DND-41 (cell line): ENCODE measurements at regions not wholly inside any gene's neighbourhood (a gene's known extent, or its start where the extent isn't known, plus 50 kb on each side); places are given as distances from the start of the nearest gene placed in this dataset.

Experiments used
- ATAC-seq: fragments of 200-7000 bp; cut with Tn5 transposase; 3 replicates; pipeline ENCODE4 v1.9.1; 2021; ENCODE audit warnings: low read depth; ENCODE audit not compliant: insufficient read depth
- DNase-seq: peaks from one replicate; pipeline ENCODE4 v3.0.0-alpha.2; 2020
- H2AFZ ChIP-seq: 2 replicates; pipeline ENCODE4 v1.6.0; 2012; ENCODE audit warnings: low read depth, low read length
- H3K27ac ChIP-seq: 2 replicates; pipeline ENCODE4 v1.5.1; 2012; ENCODE audit warnings: low read length, inconsistent platforms
- H3K27me3 ChIP-seq: fragments of 200-600 bp; sonication (generic); 2 replicates; pipeline ENCODE4 v1.6.0; 2012; ENCODE audit warnings: low read length, mild to moderate bottlenecking, inconsistent platforms; ENCODE audit not compliant: insufficient read depth, poor library complexity
- H3K36me3 ChIP-seq: 2 replicates; pipeline ENCODE4 v1.5.1; 2012; ENCODE audit warnings: low read length, inconsistent platforms; ENCODE audit not compliant: insufficient read depth
- H3K4me1 ChIP-seq: 2 replicates; pipeline ENCODE4 v1.5.1; 2012; ENCODE audit warnings: mild to moderate bottlenecking, low read length; ENCODE audit not compliant: insufficient read depth
- H3K4me2 ChIP-seq: 2 replicates; pipeline ENCODE4 v1.6.0; 2012; ENCODE audit warnings: mild to moderate bottlenecking, moderate library complexity, low read length, inconsistent platforms; ENCODE audit not compliant: insufficient read depth
- H3K4me3 ChIP-seq, 2 experiments: fragments of 200-600 bp in 1 of 2; shearing (Covaris generic) in 1 of 2; 2 replicates each; pipeline ENCODE4 v1.5.1; 2012 to 2016; ENCODE audit warnings: inconsistent platforms in 2 of 2, low read length in 2 of 2, mild to moderate bottlenecking in 2 of 2, low read depth in 1 of 2, moderate library complexity in 1 of 2
- H3K79me2 ChIP-seq: 2 replicates; pipeline ENCODE4 v1.6.0; 2012; ENCODE audit warnings: low read length, inconsistent platforms; ENCODE audit not compliant: insufficient read depth
- H3K9ac ChIP-seq: 2 replicates; pipeline ENCODE4 v1.6.0; 2012; ENCODE audit warnings: low read depth, mild to moderate bottlenecking, inconsistent platforms, low read length, moderate library complexity
- H3K9me3 ChIP-seq: 2 replicates; pipeline ENCODE4 v1.5.1; 2012; ENCODE audit warnings: low read length, moderate library complexity, mild to moderate bottlenecking, inconsistent platforms; ENCODE audit not compliant: insufficient read depth, severe bottlenecking
- H4K20me1 ChIP-seq: 2 replicates; pipeline ENCODE4 v1.6.0; 2012; ENCODE audit warnings: low read length; ENCODE audit not compliant: insufficient read depth
- EZH2 ChIP-seq: IDR thresholded peaks from 3 replicates; pipeline ENCODE4 v1.6.1; 2012; ENCODE audit warnings: borderline replicate concordance, low read depth, mild to moderate bottlenecking, moderate library complexity, low read length, inconsistent platforms; ENCODE audit not compliant: severe bottlenecking
- TF ChIP-seq, protein P1 (sequence below): IDR thresholded peaks from 2 replicates; pipeline ENCODE4 v1.5.1; 2012; ENCODE audit warnings: borderline replicate concordance, low read length, moderate library complexity, mild to moderate bottlenecking; ENCODE audit not compliant: poor library complexity, severe bottlenecking; ENCODE audit errors: extremely low read depth

DNA sequence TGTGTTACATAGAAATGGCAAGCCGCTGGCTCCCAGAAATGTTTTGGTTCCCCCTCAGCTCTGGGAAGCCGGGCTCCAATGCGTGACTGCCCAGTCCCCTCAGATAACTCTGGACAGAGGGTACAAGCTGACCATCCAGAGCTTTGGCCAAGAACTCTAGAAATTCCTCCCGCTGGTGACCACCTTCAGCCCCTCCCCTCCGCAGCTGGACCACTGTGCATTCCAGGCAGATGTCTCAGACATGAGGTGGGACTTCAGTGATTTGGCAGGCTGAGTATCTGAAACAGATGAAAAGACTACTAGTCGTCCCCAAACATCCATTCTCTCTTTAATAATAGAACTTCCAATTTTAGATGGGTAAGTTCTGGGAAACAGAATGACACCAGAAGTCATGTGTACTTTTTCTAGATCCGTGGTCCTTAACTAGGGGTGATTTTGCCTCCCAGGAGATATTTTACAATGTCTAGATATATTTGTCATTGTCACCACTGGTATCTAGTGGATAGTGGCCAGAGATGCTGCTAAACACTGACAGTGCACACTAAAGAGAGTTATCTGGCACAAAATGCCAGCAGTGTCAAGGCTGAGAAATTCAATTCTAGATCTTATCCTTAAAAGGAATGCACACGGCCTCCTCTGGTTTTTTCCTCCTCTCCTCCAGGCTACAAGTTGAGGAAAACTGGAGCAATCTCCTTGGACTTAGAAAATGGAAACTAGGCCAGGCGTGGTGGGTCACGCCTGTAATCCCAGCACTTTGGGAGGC lies 294.3 kb downstream of the SRBD1 start:
- Histone ChIP-seq H2AFZ (no peak overlapping the region), H3K4me3 (no peak overlapping the region), H3K4me2 (no peak overlapping the region), H3K4me1 (no peaks in the 10 kb centered on the region), H3K79me2 (no peaks in the 10 kb centered on the region), H3K27ac (no peak overlapping the region), H3K9ac (no peak overlapping the region), H3K27me3 (no peaks in the 10 kb centered on the region), H3K36me3 (no peaks in the 10 kb centered on the region), H4K20me1 (no peaks in the 10 kb centered on the region), H3K9me3 (peaks cover 5% of the 10 kb centered on the region)
- TF ChIP-seq, protein P1, sequence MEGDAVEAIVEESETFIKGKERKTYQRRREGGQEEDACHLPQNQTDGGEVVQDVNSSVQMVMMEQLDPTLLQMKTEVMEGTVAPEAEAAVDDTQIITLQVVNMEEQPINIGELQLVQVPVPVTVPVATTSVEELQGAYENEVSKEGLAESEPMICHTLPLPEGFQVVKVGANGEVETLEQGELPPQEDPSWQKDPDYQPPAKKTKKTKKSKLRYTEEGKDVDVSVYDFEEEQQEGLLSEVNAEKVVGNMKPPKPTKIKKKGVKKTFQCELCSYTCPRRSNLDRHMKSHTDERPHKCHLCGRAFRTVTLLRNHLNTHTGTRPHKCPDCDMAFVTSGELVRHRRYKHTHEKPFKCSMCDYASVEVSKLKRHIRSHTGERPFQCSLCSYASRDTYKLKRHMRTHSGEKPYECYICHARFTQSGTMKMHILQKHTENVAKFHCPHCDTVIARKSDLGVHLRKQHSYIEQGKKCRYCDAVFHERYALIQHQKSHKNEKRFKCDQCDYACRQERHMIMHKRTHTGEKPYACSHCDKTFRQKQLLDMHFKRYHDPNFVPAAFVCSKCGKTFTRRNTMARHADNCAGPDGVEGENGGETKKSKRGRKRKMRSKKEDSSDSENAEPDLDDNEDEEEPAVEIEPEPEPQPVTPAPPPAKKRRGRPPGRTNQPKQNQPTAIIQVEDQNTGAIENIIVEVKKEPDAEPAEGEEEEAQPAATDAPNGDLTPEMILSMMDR: no peak
- TF ChIP-seq EZH2: no peak
- ATAC-seq: no peak
- no peak for DNase-seq

- DNase-seq: no peak
- no peaks in the 10 kb centered on the region for H3K36me3 ChIP-seq
- TF ChIP-seq, protein P1: no peak
- TF ChIP-seq EZH2: no peak
- no peaks in the 10 kb centered on the region for H3K79me2 ChIP-seq
- no peaks in the 10 kb centered on the region for H4K20me1 ChIP-seq
- no peaks in the 10 kb centered on the region for H3K4me1 ChIP-seq
- H2AFZ ChIP-seq: no peak overlapping the region
- no peak overlapping the region for H3K4me3 ChIP-seq
- H3K27me3 ChIP-seq: no peaks in the 10 kb centered on the region
- H3K9me3 ChIP-seq: peaks cover 5% of the 10 kb centered on the region
- H3K4me2 ChIP-seq: no peak overlapping the region
- H3K27ac ChIP-seq: no peak overlapping the region
- no peak for ATAC-seq
- no peak overlapping the region for H3K9ac ChIP-seq
Observed at GRCh38 chr2:45315861-45316260, 295.2 kb downstream of the SRBD1 start.

DNA sequence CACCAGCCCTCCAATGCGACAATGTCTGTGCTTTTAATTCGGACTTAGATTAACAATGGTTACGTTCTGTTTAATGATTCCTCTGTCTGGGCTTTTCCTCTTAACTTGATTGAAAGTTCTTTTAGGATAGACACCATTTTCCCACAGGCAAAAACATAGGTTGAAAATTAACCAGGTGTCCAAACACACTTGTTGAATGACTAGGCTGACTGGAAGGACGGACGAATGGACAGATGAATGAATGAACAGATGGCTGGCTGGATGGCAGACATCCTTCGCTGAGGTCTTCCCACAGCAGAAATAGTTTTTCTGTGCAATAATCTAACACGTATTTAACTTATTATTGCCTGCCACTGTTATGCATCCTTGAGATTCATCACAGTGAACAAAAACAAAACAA lies 298.8 kb downstream of the SRBD1 start:
- Histone ChIP-seq H3K4me2 (no peak overlapping the region), H2AFZ (no peak overlapping the region), H3K27ac (no peak overlapping the region), H3K27me3 (no peaks in the 10 kb centered on the region), H4K20me1 (no peaks in the 10 kb centered on the region), H3K9me3 (no peaks in the 10 kb centered on the region), H3K9ac (no peak overlapping the region), H3K79me2 (no peaks in the 10 kb centered on the region), H3K36me3 (no peaks in the 10 kb centered on the region), H3K4me3 (no peak overlapping the region), H3K4me1 (no peaks in the 10 kb centered on the region)
- no peak for TF ChIP-seq EZH2
- TF ChIP-seq, protein P1: no peak
- ATAC-seq (no peak), DNase-seq (no peak)
